ENCODE measurements at regions not wholly inside any gene's neighbourhood (a gene's known extent, or its start where the extent isn't known, plus 50 kb on each side); places are given as distances from the start of the nearest gene placed in this dataset.
"Not testable (repeated sequence)": the region's sequence is repeated elsewhere in the genome, so short reads cannot be mapped to it uniquely, and the experiment has no call there.

- TF ChIP-seq CTCF (conservative IDR thresholded peaks at IDR 0.05) = no peak
- no peak for TF ChIP-seq ZFX (IDR thresholded peaks at IDR 0.05)
- no peak overlapping the region for H3K27ac ChIP-seq
These were observed 576.9 kb downstream of the BNC2 start for GRCh38 chr9:16293610-16294009.

- no peak for TF ChIP-seq CTCF (conservative IDR thresholded peaks at IDR 0.05)
- no peak for TF ChIP-seq ZFX (IDR thresholded peaks at IDR 0.05)
These were observed 576.2 kb downstream of the BNC2 start for GRCh38 chr9:16294133-16294770.

GRCh38 chr9:16294940-16295339 is 575.5 kb downstream of the BNC2 start:
- not testable (repeated sequence) for H3K27ac ChIP-seq

More at GRCh38 chr9:16294133-16294770, 576.2 kb downstream of the BNC2 start:
- no peak overlapping the region for H3K27ac ChIP-seq

GRCh38 chr9:16299368-16299767 is 571.1 kb downstream of the BNC2 start:
- H3K27ac ChIP-seq = not testable (repeated sequence)

GRCh38 chr9:16303506-16303905 is 567.0 kb downstream of the BNC2 start:
- H3K27ac ChIP-seq = no peak overlapping the region
- TF ChIP-seq ZFX (IDR thresholded peaks at IDR 0.05) (no peak), CTCF (conservative IDR thresholded peaks at IDR 0.05) (no peak)

- TF ChIP-seq CTCF (conservative IDR thresholded peaks at IDR 0.05) (no peak), ZFX (IDR thresholded peaks at IDR 0.05) (no peak)
- no peak overlapping the region for H3K27ac ChIP-seq
These were observed 566.2 kb downstream of the BNC2 start for GRCh38 chr9:16304301-16304700.

- no peak overlapping the region for H3K27ac ChIP-seq
- TF ChIP-seq ZFX (IDR thresholded peaks at IDR 0.05) (no peak), CTCF (conservative IDR thresholded peaks at IDR 0.05) (no peak)
These were observed 563.9 kb downstream of the BNC2 start for GRCh38 chr9:16306586-16306985.

GRCh38 chr9:16307626-16308195 is 562.8 kb downstream of the BNC2 start:
- H3K27ac ChIP-seq = no peak overlapping the region
- TF ChIP-seq ZFX (IDR thresholded peaks at IDR 0.05) (no peak), CTCF (conservative IDR thresholded peaks at IDR 0.05) (no peak)
